ENCODE measurements at regions not wholly inside any gene's neighbourhood (a gene's known extent, or its start where the extent isn't known, plus 50 kb on each side); places are given as distances from the start of the nearest gene placed in this dataset.
"Not testable (repeated sequence)": the region's sequence is repeated elsewhere in the genome, so short reads cannot be mapped to it uniquely, and the experiment has no call there.

GRCh38 chr6:159520002-159520401, 173.0 kb downstream of the SOD2 start:
- H3K36me3 ChIP-seq (ENCODE audit: control insufficient read depth in 4 of 4, insufficient read depth in 4 of 4, low read length in 4 of 4) = no peaks in the 10 kb centered on the region
- ATAC-seq (ENCODE audit: insufficient read depth, low FRiP score) = no peak

GRCh38 chr6:159515811-159516210, 177.2 kb downstream of the SOD2 start:
- ATAC-seq (ENCODE audit: insufficient read depth, low FRiP score); DNase-seq; H3K27me3 ChIP-seq (ENCODE audit: control insufficient read depth in 3 of 3, insufficient read depth in 3 of 3, low read length in 2 of 3); H3K9ac ChIP-seq (ENCODE audit: insufficient read depth in 1 of 2, low read length in 2 of 2); H3K4me3 ChIP-seq; H3K36me3 ChIP-seq (ENCODE audit: control insufficient read depth in 4 of 4, insufficient read depth in 4 of 4, low read length in 4 of 4); H3K4me1 ChIP-seq (ENCODE audit: control insufficient read depth in 5 of 5, insufficient read depth in 5 of 5, low read length in 5 of 5); H3K9me3 ChIP-seq (ENCODE audit: control insufficient read depth in 4 of 4, insufficient read depth in 3 of 4, low read length in 3 of 4); H3K27ac ChIP-seq (ENCODE audit: low read depth in 1 of 2, low read length in 1 of 2): not testable (repeated sequence)
- WGBS, 2 donors = 88 to 97% methylated on average over 3 of the region's 3 CpGs

More at GRCh38 chr6:159520002-159520401, 173.0 kb downstream of the SOD2 start:
- no peak overlapping the region for H3K4me3 ChIP-seq
- H3K27ac ChIP-seq (ENCODE audit: low read depth in 1 of 2, low read length in 1 of 2) = no peak overlapping the region
- TF ChIP-seq CTCF (IDR thresholded peaks at IDR 0.05; ENCODE audit: control extremely low read depth, extremely low read depth) = no peak
- no peak for DNase-seq
- peaks cover 0 to 2% (median 0%) of the 10 kb centered on the region in 3 donors for H3K27me3 ChIP-seq (ENCODE audit: control insufficient read depth in 3 of 3, insufficient read depth in 3 of 3, low read length in 2 of 3)
- H3K9ac ChIP-seq (ENCODE audit: insufficient read depth in 1 of 2, low read length in 2 of 2) = no peak overlapping the region
- H3K4me1 ChIP-seq (ENCODE audit: control insufficient read depth in 5 of 5, insufficient read depth in 5 of 5, low read length in 5 of 5) = no peaks in the 10 kb centered on the region
- H3K9me3 ChIP-seq (ENCODE audit: control insufficient read depth in 4 of 4, insufficient read depth in 3 of 4, low read length in 3 of 4) = peaks cover 0 to 4% (median 0%) of the 10 kb centered on the region in 4 donors

GRCh38 chr6:159513914-159514313, 179.1 kb downstream of the SOD2 start:
- Histone ChIP-seq H3K27me3 (ENCODE audit: control insufficient read depth in 3 of 3, insufficient read depth in 3 of 3, low read length in 2 of 3) (no peaks in the 10 kb centered on the region), H3K9me3 (ENCODE audit: control insufficient read depth in 4 of 4, insufficient read depth in 3 of 4, low read length in 3 of 4) (peaks cover 0 to 4% (median 0%) of the 10 kb centered on the region in 4 donors), H3K4me3 (no peak overlapping the region), H3K36me3 (ENCODE audit: control insufficient read depth in 4 of 4, insufficient read depth in 4 of 4, low read length in 4 of 4) (no peaks in the 10 kb centered on the region), H3K9ac (ENCODE audit: insufficient read depth in 1 of 2, low read length in 2 of 2) (no peak overlapping the region), H3K4me1 (ENCODE audit: control insufficient read depth in 5 of 5, insufficient read depth in 5 of 5, low read length in 5 of 5) (no peaks in the 10 kb centered on the region), H3K27ac (ENCODE audit: low read depth in 1 of 2, low read length in 1 of 2) (no peak overlapping the region)
- no peak for ATAC-seq (ENCODE audit: insufficient read depth, low FRiP score)
- WGBS, 2 donors = 41 to 44% methylated on average over 2 of the region's 2 CpGs
- no peak for DNase-seq
- TF ChIP-seq CTCF (IDR thresholded peaks at IDR 0.05; ENCODE audit: control extremely low read depth, extremely low read depth) = no peak

- Histone ChIP-seq H3K9me3 (ENCODE audit: control insufficient read depth in 4 of 4, insufficient read depth in 3 of 4, low read length in 3 of 4) (peaks cover 0 to under 1% (median 0%) of the 10 kb centered on the region in 4 donors), H3K4me3 (no peak overlapping the region), H3K27me3 (ENCODE audit: control insufficient read depth in 3 of 3, insufficient read depth in 3 of 3, low read length in 2 of 3) (no peaks in the 10 kb centered on the region), H3K36me3 (ENCODE audit: control insufficient read depth in 4 of 4, insufficient read depth in 4 of 4, low read length in 4 of 4) (no peaks in the 10 kb centered on the region), H3K4me1 (ENCODE audit: control insufficient read depth in 5 of 5, insufficient read depth in 5 of 5, low read length in 5 of 5) (no peaks in the 10 kb centered on the region), H3K9ac (ENCODE audit: insufficient read depth in 1 of 2, low read length in 2 of 2) (no peak overlapping the region), H3K27ac (ENCODE audit: low read depth in 1 of 2, low read length in 1 of 2) (no peak overlapping the region)
- DNase-seq = no peak
- TF ChIP-seq CTCF (IDR thresholded peaks at IDR 0.05; ENCODE audit: control extremely low read depth, extremely low read depth) = no peak
- WGBS, 2 donors = 85 to 94% methylated on average over 7 of the region's 7 CpGs
- ATAC-seq (ENCODE audit: insufficient read depth, low FRiP score) = no peak
Observed at GRCh38 chr6:159513074-159513720, 179.8 kb downstream of the SOD2 start.

Data from lung (tissue), 11 donors.